ENCODE measurements at regions not wholly inside any gene's neighbourhood (a gene's known extent, or its start where the extent isn't known, plus 50 kb on each side); places are given as distances from the start of the nearest gene placed in this dataset.
"Not testable (repeated sequence)": the region's sequence is repeated elsewhere in the genome, so short reads cannot be mapped to it uniquely, and the experiment has no call there.

DNA sequence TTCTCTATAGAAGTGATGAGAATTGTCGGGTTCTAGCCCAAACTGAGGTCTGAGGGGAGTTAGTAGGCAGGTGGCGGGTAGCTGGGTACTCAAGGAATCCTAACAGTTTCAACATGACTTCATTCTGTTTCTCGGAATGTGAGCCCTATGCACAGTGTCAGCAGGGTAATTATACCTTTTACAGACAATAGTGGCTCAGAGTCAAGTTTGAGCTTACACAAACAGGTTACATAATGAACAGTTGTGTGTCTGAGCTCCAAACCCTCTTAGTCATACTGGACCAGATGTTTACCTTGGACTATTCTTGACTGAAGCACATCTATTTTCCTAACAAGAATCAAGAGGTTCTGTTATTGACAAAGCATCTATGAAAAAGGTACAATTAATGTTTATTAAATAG lies 1066.7 kb upstream of the PCDH20 start:
- no peak for DNase-seq (ENCODE audit: low read depth in 2 of 2)

DNA sequence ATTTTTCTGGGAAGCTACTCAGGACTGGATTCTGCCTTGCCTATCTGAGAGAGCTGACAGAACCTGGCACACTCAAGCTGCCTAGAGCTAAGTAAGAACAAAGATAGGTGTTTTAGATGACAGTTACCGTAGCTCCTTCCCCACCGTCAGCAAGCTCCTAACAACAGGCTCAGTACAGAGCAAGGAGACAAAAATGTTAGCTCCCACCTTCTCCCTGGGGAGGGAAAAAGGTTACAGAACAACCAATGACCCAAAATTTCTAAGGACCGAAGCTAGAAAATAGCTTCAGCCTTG lies 1058.2 kb upstream of the PCDH20 start:
- no peak for DNase-seq (ENCODE audit: low read depth in 2 of 2)

DNA sequence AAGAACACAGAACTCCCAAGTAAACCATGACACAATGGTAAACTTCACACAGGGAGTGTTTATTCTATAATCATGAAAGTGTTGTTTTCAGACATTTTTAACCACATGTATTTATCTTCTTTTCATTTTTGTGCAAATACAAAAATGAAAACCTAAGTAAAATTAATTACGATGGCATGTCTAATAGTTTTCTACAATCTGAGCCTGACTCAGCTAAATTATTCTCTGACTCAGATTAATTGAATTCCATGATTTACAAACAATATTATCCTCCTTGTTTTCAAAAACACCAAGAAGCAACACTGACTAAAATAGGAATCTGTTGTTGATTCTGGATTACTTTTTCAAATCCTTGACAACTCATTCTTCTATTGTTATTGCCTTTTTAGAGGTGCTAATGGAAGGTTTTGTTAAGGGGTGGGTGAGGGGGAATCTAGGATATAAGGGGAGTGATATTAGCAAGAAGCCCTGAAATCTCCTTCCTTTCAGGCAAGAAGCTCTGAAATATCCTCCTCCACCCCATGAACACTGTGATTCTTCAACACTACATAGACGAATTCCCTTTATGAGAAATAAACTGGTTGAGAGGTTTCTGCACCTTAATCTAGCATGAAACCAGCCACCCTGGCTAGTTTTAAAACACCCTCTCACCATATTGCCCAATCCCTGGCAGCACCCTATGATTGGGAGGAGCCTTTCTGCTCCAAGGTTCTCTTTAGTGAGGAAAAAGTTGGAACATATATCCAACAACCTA lies 1057.7 kb upstream of the PCDH20 start:
- DNase-seq (ENCODE audit: low read depth in 2 of 2): no peak

DNA sequence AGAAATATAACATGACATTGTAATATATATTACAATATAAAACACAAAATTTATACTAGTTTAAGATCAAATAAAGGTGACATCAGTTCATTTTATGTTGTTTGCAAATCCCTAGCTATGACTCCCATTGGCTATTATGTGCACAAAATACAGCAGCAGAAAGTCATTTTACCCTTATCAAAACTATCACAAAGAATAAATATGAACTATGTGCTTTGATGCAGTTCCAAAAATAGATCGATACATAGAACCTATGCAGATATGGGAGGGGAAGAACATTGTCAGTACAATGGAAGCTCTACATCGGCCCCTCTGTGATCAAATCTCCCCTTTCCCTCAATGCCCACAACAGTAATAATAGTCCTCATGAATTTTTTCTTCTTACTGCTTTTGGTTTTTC lies 1038.1 kb upstream of the PCDH20 start:
- no peak for DNase-seq (ENCODE audit: low read depth in 2 of 2)

DNA sequence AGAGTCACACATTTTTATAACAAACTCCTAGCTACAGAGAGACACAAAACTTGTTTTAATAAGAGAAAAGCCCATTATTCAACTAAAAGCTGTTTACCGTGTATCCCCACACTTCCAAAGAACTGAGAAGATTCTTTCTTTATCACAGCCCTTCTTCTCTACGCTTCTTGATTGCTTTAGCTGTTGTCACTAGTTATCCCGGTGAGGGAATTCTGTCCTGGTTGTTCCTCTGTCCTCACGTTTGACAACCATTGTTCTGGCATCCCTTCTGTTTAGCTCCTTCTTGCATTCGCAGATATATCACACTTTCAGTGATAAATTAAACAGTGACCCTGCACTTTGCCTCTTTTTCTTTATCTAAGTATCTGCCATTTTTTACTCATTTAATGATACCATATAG lies 1035.1 kb upstream of the PCDH20 start:
- no peak for DNase-seq (ENCODE audit: low read depth in 2 of 2)

DNA sequence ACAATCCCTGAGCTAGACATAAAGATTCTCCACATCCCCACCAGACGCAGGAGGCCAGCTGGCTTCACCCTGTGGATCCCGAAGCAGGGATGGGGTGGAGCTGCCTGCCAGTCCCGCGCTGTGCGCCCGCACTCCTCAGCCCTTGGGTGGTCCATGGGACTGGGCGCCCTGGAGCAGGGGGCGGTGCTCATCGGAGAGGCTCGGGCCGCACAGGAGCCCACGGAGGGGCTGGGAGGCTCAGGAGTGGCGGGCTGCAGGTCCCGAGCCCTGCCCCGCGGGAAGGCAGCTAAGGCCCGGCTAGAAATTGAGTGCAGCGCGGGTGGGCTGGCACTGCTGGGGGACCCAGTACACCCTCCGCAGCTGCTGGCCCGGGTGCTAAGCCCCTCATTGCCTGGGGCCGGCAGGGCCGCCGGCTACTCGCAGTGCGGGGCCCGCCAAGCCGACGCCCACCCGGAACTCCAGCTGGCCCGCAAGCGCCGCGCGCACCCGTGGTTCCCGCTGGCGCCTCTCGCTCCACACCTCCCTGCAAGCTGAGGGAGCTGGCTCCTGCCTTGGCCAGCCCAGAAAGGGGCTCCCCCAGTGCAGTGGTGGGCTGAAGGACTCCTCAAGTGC lies 1032.2 kb upstream of the PCDH20 start:
- not testable (repeated sequence) for DNase-seq (ENCODE audit: low read depth in 2 of 2)

DNA sequence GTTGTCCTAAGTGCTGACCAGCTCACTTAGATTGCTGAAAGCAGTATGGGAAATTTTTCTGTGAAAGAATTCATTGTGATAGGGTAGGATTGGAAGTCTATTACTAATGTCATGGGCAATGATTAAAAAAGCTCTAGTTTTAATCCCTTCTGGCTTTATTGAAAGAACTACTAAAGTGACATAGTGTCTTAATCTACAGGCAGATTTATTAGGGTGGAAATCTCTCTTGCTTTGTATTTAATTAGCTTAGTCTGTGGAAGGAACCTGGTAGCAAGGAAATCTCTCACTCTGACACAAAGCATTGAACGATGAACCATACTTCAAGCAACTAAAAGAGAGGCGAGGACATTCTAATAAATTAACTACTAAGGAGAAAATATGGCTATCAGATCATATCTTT lies 1029.2 kb upstream of the PCDH20 start:
- no peak for DNase-seq (ENCODE audit: low read depth in 2 of 2)

DNA sequence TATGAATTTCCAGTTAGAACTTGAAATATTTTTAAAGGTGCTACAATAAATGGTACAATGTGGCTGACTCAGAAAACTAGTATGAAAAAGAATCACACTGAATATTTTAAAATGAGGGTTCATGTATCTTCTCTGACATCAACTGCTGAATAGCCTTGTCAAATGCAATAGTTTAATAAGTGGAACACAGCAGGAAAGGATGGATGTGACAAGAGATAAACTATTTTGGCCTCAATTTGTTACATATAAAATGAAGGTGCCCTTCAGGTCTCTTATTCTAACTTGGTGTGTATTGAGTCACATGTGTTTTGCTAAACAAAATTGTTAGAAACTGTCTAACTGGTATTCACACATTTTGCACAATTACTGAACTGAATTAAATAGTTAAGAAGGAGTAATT lies 1018.4 kb upstream of the PCDH20 start:
- DNase-seq (ENCODE audit: low read depth in 2 of 2): no peak

DNA sequence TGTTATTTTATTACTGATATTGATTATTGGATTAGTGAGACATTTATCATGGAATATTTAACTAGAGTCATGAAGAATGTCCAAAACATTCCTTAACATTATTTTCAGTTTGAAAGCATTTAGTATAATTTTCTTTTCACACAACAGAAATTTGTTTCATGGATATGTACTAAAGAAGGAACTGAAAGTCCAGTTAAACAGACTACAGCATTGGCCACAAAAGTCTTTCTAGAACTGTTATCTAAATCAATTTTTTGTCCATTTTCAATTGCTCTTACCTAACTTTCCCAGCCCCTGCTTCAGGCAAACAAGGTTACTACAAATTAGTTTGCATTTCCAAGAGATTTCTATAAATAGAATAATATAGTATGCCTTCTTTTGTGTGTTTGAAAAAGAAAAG lies 1018.0 kb upstream of the PCDH20 start:
- no peak for DNase-seq (ENCODE audit: low read depth in 2 of 2)

DNA sequence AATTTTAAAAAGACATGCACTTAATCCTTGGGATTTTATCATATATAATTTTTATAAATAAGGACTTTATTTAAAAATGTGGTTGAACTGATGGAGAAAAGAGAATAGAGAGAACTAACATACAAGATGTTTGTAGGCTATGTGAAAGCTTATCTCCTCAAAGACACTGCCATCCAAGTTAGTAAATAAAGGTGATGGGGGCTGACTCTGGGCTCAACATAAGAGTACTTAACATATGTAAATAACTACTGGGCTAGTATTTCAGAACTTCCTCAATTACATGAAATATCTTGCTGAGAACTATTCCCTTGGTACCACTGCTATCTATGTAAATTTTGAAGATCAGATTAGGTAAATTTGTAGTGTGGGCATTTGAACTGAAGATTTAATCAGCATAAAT lies 1017.3 kb upstream of the PCDH20 start:
- no peak for DNase-seq (ENCODE audit: low read depth in 2 of 2)

DNA sequence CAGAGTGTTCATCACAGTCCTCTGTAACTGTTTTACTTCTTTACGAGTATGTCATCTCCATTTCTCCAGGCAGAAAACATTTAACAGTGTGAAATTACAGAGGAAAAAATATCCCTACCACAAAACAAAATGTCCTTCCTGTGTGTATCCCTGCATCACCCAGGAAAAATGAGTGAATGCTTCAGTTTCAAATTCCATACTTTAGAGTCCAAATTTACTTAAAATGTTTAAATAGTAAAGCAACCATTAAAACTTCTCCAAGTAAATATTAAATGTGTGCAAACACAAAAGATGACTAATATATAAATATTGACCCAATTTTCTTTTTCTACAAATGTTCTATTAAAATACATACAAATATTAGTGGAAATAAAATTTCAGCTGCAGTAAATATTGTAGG lies 1016.6 kb upstream of the PCDH20 start:
- no peak for DNase-seq (ENCODE audit: low read depth in 2 of 2)

DNA sequence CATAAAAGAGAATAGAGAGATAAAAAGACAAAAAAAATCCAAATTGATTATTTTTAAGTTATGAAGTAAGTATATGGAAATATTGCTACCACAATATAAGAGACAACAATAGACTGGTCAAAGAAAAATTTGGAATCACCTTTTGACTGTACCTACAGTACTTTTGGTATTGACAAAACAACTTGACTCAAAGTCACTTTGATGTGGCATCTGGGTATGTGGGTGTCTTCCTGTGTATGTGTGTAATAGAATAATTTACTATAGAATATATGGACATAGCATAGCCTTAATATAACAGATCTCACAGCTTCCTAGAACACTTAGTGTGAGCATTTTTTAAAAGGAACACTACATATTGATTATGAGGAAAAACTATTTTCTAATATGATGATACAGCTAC lies 1016.2 kb upstream of the PCDH20 start:
- no peak for DNase-seq (ENCODE audit: low read depth in 2 of 2)

DNA sequence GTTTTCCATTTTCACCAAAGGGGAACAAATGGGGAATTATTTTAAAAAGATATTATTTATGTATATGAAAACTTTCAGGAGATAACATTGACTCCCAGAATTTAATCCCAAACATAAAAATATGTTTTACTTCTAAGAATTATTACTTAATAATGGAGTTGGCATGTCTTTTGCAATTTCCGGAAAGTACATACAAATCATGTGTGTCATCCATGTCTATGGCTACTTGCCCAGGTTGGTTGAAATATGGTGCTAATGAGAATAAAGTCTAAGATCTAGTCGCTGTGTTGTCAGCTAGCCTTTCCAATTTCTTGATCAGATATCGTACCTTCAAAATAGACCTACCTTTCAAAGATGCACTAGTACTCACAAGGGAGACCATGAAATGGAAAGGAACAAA lies 1003.2 kb upstream of the PCDH20 start:
- no peak for DNase-seq (ENCODE audit: low read depth in 2 of 2)

DNA sequence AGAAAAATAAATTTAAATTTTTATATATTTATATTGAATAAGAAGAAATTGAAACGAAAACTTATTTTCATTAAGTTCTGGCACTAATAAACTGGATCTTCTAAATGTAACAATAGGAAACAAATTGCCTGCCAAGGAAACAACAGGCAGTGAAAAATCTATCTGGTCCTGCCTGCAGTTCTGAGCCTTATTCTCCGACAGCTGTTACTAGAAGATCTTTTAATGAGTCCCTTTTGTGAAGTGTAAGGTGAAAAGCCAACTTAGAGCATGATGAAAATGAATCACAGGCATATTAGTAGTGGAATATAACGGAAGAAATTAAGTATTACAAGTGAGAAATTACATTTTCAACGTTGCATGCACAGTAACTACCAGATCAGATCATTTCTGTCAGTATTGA lies 1002.7 kb upstream of the PCDH20 start:
- DNase-seq (ENCODE audit: low read depth in 2 of 2): no peak

DNA sequence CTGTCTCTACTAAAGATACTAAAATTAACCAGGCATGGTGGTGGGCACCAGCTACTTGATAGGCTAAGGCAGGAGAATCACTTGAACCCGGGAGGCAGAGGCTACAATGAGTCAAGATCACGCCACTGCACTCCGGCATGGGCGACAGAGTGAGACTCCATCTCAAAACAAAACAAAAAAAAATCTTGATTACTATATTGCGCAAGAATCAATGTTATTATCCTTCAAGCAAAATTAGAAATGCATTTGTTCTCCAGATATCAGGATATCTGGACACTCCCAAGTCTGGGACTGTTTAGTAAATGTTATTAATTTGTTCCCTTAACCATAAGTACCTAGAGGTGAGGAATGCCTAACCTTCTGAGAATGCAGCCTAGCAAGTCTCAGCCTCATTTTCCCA lies 992.2 kb upstream of the PCDH20 start:
- DNase-seq (ENCODE audit: low read depth in 2 of 2): no peak

DNA sequence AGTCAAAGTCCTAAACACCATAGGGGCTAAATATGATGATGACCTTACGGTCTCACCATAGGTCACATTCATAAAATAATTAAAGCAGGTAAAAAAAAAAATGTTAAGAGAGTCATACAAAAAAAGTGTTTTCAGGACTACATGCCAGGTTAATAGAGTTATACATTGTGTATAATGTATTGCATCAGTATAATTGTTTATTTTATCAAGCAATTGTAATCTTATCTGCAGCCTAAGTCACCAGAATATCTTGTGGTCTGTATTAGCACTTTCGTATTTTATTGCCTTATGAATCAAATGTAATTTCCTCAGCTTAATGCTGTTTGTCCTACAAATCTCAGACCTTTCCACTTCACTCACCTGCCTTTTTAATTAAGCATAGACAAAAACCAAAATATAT lies 972.9 kb upstream of the PCDH20 start:
- DNase-seq (ENCODE audit: low read depth in 2 of 2): no peak

DNA sequence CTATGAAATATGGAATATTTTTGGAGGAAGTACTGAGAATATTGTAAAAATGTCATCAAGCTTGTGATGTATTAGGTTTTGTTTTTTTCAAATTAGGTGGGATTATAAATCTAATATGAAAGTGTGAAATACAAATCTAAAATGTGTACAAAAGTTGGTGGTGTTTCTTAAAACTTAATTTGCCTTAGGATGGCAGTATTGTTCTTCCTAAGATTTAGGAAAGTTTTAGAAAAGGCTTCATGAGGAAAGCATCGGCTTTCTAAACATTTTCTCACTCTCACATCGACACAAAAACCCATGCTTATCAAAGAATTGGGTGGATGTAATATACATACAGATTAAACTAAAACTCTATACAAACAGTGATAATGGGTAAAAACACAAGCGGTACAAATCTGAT lies 972.0 kb upstream of the PCDH20 start:
- no peak for DNase-seq (ENCODE audit: low read depth in 2 of 2)

DNA sequence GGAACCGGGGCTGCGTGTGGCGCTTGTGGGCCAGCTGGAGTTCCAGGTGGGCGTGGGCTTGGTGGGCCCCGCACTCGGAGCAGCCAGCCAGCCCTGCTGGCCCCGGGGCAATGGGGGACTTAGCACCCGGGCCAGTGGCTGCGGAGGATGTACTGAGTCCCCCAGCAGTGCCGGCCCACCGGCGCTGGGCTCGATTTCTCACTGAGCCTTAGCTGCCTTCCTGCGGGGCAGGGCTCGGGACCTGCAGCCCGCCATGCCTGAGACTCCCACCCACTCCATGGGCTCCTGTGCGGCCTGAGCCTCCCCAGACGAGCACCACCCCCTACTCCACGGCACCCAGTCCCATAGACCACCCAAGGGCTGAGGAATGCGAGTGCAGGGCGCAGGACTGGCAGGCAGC lies 963.6 kb upstream of the PCDH20 start:
- not testable (repeated sequence) for DNase-seq (ENCODE audit: low read depth in 2 of 2)

DNA sequence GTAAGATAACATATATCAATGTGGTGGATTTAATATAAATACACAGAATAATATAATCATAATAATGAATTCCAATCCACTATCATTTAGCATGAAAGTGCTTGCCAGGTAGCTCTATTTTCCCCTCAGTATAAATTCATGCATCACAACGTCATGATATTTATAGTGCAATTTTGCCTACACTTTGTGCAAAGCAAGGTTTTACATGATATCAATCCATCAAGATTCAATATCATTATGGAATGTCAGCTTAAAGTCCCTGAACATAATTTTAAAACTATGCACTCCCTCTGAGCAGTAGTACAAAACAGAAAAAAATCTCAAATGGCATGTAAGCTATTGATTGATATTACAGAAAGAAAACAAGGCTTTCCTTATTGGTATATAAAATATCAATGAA lies 962.2 kb upstream of the PCDH20 start:
- DNase-seq (ENCODE audit: low read depth in 2 of 2): no peak

DNA sequence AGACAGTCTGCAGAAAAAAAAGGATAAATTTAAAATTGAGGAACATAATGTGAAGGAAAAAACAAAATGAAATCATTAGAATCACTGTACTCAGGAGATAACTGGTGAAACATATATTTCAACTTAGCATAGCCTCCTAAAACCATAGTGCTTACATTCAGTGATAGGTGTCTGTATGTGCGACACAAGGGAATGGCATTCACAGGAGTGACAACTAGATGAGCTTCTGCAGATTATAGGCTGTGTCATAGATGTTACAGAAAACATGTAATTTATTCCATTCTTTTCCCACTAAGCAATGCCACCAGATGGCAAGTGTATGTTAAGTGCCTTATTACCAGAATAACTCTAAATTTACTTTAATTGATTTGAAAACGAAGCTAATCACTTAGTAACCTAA lies 960.0 kb upstream of the PCDH20 start:
- DNase-seq (ENCODE audit: low read depth in 2 of 2): no peak

DNA sequence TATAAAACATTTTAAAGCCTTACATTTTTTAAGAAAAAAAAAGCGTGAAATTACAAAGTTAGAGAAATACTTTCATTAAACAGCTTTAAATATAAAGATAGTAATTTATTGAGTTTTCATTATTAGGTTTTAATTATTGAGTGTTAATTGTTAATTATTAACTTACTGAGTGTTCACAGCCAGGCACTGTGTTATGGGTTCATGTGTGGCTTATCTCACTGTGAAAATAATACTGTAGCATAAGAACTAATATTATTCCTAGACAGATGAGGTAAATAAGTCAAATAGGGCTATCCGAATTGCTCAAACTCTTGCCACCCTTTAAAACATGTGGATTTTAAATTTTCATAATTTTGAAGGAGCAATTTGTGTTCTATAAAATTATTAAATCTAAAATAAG lies 956.1 kb upstream of the PCDH20 start:
- DNase-seq (ENCODE audit: low read depth in 2 of 2): no peak

DNA sequence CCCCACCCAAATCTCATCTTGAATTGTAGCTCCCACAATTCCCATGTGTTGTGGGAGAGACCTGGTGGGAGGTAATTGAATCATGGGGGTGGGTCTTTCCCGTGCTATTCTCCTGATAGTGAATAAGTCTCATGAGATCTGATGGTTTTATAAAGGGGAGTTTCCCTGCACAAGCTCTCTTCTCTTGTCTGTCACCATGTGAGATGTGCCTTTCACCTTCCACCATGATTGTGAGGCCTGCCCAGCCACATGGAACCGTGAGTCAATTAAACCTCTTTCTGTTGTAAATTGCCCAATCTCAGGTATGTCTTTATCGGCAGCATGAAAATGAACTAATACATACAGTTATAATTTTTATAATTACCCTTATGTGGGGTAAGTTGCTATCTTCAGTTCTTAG lies 952.3 kb upstream of the PCDH20 start:
- DNase-seq (ENCODE audit: low read depth in 2 of 2): not testable (repeated sequence)

DNA sequence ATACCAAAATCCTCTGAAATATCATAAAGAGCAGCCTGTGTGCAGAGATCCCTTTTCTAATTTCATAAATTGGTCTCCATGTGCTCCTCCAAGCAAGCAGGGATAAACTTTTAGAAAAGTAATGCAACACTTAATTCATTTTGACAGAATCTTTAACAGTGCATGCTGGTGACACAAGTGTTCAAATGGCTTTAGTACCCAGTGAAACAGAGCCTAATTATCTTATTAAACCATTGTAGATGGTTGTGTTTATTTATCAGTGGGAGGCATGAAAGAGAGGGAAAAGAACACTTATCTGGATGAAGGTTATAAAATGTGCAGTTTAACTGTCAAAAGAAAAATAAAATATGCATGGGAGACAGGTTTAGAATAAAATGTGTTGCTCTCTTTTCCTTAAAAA lies 945.0 kb upstream of the PCDH20 start:
- DNase-seq (ENCODE audit: low read depth in 2 of 2): no peak

DNA sequence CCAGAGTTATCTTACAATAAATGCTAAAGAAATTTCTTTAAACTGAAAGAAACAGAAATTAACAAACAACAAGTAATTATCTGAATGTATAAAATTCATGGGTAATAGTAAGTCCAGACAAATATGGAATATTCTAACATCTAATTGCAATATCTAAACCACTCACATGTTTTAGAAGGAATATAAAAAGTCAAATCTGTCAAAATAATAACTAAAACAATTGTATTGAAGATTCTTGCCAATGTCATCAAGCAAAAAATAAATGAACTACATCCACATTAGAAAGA lies 942.9 kb upstream of the PCDH20 start:
- no peak for DNase-seq (ENCODE audit: low read depth in 2 of 2)
